ENCODE measurements at regions not wholly inside any gene's neighbourhood (a gene's known extent, or its start where the extent isn't known, plus 50 kb on each side); places are given as distances from the start of the nearest gene placed in this dataset.

DNA sequence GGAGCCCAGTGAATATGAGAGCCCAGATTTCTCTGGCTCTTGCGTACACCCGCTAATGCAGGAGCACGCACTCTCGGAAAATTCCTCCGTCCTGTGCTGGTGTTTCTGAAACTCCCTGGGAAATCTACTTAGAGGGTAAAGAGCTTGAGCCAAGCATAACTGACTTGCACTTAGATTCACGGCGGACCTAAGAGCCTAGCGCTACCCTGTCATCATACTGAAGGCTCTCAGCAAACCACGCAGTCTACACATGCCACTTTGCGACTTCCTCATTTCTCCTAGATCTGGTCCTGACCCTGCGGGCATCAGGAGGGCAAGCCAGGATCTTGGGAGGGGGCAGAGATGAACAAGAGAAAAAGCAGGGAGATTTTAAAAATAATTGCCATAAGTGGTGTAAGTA, 324.7 kb downstream of the CD83 start:
- DNase-seq = no peak

DNA sequence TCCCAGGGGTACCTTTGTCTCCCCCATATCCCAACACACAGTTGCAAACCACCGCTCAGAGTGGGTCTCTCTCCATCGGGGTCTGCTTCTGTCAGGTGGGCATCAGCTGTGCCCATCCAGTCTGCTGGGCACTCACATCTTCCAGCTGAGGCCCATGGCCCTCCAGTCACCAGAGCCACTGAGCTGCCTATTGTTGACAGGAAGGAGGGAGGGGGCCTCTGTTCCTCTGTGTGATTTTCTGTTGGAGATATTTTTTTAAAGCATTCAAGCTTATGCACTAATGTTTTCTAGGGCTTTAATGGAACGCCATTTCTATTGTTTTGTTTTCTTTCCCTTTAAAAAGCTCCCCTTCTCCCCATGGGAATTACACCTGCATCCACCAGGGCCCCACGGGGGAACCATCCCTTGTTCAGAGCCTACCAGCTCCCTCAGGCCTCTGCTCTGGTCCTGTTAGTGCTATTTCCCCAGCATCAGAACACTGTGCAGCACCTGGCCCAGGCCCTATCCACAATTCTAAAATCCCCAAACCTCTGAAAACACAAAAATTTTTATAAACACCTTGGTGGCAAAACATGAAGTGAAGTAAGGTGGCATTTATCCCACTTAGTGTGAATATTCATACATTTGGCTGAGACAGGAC, 326.2 kb downstream of the CD83 start:
- DNase-seq = no peak

DNA sequence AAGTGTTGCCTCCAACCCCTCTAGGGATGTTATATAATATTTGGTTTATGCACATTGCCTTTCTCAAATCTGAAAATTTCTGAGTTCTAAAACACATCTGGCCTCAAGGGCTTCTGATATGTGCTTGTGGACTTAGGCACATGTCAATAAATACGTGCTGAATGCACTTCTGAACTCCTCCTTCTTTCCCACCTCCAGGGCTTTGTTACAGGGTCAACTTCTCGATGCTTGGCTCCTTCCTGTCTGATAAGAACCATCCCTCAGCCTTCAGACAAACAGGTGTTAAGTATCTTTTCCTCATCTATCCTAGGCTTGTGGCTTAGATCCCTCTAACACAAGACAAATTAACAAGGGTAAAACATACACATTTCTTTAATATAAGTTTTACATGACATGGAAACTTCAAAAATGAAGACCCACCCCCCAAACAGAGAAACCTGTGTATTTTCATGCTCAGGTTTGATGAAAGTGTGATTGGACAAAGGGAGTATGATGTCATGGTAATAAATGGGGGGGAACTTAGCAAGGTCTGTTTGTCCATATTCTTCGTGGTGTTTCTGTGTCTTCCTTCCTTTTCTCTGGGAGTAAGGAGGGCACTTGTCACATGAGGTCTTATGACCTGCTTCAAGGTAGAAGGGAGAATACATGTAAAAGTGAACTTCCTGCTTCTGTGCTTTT, 326.9 kb downstream of the CD83 start:
- no peak for DNase-seq

DNA sequence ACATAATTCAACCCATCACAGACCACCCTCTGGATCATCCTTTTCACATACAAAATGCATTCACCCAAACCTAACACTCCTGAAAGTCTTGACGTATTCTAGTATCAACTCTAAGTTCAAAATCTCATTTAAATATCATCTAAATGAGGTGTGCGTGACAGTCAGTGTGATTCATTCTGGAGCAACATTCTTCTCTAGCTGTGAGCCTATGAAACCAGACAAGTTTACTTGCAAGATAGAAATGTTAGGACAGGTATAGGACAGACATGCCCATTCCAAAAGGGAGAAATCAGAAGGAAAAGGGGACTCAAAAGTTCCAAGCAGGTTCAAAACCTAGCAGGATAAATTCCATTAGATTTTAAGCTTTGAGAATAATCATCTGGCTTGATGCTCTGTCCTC, 329.7 kb downstream of the CD83 start:
- no peak for DNase-seq

DNA sequence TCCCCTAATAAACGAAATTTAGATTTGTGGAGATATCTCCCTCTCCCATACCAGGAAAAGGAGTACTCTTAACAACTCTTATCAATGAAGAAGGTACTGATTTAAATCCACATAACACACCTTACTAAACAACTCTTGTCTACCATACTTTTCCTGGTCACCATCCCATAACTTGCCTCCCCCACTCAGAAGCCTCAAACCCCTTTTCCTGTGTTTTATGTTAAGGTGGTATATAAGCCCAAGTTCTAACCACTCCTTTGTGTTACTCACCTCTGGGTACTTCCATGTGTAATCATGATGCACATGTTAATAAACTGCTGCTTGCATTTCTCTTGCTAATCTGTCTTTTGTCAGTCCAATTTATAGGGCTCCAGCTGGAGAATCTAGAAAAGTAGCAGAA, 330.7 kb downstream of the CD83 start:
- DNase-seq = no peak

DNA sequence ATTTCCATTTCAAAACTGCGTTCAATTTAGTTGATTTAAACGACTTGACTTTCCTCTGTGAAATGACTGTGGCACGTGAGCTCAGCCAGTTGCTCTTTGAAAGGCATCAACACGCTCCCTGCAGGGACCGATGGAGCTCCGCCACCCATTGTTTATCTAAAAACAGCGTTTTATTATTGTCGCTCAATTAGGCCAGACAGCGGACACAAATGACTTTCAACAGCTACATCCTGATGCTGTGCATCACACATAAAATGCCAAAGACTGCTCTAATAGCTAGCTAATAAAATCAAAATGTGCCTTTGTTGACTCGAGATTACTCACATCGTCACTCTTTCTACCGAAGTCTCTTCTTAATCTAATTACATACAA, 332.5 kb downstream of the CD83 start:
- DNase-seq = no peak

DNA sequence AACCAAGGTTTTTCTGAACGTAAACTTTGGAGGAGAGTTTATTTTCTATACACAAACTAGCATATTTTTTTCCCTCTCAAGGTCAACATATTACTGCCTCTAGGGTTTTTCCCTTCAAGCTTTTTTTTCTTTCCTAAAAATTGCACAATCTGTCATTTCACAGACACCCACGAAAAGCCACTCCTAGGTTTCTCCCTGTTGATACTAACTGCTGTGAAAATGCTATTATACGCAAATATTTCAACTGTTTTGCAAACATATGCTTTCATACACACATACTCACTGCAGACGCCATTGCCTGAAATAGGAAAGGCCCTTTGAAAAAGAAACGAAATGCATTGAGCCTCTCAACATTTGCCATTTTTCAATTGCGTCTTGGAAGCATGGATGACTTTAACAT, 333.0 kb downstream of the CD83 start:
- no peak for DNase-seq

DNA sequence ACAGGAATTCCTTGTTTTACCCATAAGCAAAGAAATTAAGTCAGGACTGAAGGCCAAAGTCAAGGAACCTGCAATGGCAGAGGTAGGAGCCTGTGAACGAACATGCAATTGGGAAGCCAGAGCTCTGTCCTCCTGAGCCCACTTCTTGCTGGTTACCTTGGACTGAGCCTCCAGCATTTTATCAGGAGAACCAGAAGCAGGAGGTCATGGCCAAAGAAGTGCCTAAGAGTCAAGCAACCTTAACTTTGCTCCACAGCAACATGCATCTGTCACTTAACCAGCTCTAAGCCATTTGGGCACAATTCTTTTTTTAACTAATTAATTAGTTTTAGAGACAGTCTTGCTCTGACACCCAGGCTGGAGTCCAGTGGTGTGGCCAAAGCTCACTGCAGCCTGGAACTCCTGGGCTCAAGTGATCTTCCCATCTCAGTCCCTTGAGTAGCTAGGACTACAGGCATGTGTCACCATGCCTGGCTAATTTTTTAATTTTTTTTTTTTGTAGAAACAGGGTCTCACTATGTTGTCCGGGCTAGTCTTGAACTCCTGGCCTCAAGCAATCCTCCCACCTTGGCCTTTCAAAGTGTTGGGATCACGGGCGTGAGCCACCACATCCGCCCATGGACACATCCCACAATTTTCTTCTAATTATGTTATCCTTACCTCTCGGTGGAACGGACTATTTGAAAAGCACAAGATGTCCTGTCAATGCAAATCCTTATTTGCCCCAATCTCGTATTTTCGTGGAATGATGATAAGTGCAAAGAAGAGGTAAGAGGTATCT, 334.2 kb downstream of the CD83 start:
- no peak for DNase-seq

DNA sequence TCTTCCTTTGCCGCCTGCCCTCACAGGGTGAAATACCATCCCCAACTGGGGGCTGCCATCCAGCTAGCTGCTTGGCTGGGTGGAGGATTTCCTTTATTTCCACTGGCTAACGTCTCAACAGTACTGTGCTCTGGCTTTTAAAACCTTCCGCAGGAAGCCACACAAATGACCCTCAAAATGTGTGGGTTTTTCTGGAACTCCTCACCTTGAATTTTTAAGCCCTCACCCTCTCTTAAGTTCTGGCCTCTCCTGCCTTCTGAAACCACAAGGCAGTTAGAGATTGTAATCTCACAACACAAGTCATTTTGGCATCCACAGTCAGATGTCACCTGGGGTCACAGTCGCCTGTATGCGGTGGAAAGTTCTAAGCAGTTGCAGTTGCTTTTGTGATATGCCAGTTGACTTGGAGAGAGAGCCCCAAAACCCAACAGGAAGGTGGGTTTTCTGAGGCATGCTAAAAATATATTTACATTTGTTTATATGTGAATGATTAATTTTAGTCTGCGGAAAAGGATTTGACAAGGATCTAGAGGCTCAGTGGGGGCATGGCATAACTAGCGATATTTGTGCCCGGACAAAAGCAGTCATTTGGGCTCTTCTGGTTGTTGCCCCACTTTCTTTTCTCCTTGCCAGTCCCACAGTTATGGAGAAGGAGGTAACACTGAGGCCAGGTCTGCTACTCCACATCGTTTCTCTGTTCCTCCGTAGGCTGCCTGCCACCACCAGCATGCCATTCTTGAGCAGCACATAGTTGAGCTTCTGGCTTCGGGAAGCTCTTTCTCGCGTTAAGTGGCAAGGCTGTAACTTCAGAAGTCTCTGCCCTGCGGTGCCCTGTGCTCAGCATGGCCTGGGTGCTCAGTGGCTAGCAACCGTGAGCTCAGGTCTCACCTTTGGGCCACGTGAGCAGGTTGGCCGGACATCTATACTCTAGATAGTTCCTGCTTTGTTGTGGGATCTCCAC, 335.3 kb downstream of the CD83 start:
- peak; percentile 64 for DNase-seq

DNA sequence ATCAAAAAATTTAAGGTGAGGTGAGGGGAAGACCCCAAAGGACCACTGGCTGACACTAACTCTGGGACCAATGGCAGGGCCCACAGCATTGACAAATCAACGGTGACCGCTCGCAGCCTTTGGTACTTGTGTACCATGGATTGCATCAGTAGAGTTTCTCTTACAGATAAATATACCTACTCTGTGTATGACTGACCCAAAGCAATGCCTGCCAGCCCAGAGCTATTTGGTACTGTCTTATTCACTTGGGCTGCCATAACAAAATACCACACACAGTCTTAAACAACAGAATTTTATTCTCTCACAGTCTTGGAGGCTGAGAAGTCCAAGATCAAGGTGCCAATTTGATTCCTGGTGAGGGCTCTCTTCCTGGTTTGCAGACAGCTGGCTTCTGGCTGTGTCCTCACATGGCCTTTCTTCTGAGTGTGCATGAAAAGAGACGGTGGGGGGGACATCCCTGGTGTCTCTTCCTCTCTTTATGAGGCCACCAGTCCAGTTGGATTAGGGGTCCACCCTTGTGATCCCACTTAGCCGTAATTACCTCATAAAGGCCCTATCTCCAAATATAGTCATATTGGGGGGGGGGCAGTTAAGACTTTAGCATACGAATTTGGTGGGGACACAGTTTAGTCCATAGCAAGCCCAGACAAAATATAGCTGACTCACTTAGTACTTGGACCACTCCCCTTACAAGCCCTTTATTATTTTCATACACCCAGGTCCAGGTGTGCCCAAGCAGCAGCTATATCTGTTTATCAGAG, 336.3 kb downstream of the CD83 start:
- DNase-seq = no peak

DNA sequence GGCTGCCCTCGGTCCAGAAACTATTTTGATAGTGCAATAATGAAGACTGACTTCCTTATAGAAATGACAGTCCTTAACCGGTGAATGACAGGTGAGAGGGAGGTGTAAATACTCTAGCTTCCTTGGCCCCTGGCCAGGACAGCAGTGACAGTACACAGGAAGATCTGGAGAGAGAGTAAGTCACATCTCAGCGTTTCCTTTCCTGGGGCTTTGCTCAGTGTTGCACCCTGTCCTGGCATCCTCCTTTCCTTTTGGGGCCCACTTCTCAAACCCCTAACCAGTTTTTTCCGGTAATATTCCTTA, 336.9 kb downstream of the CD83 start:
- peak; percentile 25 for DNase-seq

DNA sequence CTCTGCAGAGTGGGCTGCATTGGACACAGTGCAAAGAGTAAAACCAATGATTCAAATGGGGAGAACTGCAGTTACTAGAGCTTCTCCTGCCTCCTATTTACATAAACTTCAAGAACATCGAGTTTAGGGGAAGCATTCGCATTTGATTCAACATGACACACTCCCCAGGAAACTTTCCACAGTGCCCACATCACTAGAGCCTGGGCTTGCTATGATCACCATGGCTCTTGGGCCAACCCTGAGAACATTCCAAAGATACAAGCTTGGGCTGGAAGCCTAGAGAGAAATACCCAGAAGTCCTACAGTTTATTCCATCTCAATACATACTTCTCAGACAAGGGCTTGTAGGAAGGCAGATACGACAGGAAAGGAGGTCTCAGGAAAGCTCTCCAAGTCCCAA, 337.9 kb downstream of the CD83 start:
- DNase-seq = no peak

DNA sequence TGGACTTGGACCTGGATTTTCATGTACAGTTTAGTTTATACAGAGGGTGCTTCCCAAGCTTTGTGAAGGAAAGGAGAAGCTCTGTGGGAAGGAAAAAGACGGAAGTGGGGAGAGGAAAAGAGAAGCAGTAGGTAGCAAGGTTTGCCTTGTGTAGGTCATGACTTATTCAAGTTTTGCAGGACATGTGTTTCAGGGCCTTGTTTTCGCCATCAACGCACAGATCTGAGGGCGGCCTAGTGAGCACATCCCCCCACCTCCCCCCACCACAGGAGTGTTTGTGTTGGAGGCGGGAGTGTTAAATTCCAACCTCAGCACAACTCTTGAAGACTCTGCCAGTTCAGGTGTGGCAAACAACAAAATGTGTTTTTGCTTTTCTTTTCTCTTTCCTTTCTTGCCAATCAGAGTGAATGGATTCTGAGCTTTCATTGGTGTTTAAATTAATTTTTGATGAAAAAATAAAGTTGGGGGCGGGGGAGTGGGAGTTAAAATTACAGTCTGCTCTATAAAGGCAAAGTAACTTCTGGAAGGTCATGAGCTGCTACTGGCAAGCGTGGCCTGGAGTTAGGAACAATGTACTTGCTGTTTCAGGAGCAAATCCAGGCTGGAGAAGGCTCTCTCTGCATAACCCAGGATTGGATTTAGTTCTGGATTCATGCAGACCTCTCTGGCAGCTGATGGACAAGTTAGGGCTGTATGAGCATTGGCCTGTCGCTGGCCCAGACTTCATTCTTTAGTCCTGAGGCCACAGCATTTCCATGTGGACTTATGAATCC, 338.5 kb downstream of the CD83 start:
- DNase-seq = no peak

DNA sequence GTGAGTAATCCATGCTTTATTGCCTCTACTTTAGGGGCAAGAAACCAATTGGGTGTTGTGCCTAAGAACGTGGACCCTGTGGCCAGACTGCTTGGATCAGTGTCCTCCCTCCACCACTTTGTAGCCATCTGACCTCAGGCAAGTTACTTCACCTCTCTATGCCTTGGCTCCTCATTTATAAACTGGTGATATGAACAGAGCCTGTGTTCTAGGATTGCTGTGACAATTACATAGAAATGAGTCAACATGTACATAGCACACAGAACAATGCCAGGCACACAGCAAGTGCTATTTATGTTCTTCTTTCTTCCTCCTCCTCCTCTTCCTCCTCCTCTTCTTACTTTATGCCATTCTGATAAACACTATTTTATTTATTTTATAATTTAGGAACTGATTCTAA, 339.4 kb downstream of the CD83 start:
- DNase-seq = no peak

DNA sequence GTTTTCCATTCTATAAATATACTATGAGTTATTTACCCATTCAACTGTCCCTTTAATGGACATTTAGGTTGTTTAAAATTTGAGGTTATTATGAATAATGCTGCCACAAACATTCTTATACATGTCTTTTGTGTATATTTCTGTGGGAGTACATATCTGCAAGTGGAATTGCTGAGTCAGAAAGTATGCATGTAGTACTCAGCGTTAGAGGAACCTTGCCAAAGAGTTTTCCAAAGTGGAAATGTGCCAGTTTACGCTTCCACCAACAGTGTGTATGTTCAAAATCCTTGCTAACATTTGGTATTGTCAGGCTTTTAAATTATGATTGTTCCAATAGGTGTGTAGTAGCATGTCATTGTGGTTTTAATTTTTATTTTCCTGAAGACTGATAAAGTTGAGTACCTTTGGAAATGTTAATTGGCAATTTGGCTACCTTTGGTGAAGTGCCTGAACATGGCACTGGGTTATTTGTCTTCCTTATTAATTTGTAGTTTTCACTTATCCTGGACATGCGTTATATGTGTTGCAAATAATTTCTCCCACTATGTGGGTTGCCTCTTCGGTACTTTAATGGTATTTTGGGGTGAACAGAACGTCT, 341.2 kb downstream of the CD83 start:
- DNase-seq = no peak

DNA sequence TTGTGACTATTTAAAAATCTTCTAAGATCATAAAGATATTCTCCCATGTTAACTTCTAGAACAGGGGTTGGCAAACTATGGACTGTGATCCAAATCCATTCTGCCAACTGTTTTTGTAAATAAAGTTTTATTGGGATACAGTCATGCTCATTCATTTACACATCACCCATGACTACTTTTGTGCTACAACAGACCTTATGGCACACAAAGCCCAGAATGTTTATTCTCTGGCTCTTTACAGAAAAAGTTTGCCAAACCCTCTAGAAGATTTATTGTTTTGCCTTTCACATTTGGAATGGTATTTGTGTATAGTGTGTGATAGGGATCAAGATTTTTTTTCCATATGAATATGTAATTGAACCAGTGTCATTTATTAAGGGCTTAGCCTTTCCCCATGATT, 341.7 kb downstream of the CD83 start:
- DNase-seq = no peak

DNA sequence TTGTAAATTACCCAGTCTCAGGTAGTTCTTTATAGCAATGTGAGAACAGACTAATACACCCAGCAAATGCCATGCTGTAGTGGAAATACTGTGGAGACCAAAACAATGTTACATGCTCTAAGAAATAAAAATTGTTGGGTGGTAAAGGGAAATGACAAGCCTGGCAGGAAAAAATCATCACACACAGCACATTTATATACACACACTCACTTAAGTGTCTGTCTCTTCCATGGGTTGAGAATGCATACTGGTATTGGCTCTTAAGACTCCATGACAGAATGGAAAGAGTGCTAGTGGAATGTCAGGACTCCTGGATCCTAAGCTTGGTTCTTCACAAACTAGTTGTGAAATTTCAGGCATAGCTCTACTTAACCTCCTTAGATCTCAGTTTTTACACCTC, 343.0 kb downstream of the CD83 start:
- DNase-seq = no peak

DNA sequence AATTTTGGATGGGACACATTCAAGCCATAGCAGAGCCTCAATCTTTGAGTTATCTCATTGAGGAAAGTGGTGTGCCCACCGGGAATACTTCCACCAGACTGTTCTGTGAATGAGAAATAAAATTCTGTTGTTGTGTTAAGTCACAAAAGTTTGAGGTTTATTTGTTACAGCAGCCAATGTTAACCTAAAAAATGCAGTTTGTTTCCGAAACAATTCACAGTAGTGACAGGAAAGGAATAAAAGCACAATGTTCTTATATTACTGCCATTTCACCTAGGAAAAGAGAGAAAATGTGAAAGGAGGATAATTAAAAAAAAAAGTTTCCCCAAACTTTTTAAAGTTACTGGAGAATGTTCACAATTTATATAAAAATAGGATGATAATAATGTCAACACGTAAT, 344.6 kb downstream of the CD83 start:
- DNase-seq = no peak

DNA sequence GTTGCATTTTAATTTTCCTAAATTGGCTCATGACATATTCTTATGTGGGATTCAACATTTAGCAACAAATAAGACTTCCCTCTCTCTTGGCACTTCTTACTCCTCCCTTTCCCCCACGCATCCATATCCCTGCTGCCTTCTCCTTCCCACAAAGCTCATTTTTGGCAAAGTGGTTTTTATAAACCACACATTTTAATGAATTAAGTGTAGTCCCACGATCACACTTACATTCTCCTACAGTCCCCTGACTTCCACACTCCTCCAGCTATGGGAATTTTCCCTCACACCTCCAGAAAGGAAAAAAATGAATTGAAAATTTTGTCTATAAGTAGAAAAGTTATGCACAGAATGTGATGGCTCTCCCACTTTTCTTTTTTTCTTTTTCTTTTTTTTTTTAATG, 345.0 kb downstream of the CD83 start:
- DNase-seq = no peak

DNA sequence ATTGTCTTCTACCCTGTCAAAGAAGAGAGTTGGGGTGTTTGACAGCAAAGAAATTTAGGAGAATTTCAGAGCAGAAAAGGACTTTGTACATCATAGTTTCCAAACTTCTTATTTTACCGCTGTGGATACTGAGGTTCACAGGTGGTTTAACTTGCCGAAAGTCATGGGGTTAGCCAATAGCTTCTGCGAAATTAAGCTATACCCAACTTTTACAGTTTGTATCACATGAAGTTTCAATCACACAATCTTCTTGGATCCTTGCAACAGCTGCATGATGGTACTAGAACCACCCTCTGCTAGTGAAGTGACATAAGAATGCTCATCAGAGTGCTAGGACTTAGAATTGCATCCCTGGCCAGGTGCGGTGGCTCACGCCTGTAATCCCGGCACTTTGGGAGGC, 345.5 kb downstream of the CD83 start:
- no peak for DNase-seq

DNA sequence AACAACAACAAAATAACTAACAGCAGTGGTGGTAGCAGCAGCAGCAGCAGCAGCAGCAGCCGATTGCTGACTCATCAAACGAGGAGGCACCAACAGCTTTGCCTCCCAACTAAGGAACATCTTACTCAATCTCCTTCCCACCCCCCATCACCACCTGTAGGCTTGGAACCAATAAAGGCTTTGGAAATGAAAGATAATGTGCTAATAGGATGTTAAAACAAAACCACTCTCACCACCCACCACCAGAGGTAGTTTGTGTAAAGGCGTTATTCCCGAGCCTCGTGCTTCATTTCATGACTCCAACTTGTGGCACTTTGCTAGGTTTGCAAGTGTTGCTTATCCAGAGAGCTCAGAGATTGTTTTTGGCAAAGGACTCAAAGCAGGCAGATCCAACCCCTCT, 346.5 kb downstream of the CD83 start:
- DNase-seq = no peak

Data from stimulated activated CD4-positive, alpha-beta T cell treated with anti-CD3 and anti-CD28 coated beads, Interleukin-4, amount 100 ng/mL, for 24 hours (primary cell).